Calu3 (cell line): ENCODE measurements at regions not wholly inside any gene's neighbourhood (a gene's known extent, or its start where the extent isn't known, plus 50 kb on each side); places are given as distances from the start of the nearest gene placed in this dataset.

Experiments used
- BruUV-seq: library from RNA; stranded (reverse); fragments of 400-500 nt; replicated peaks from 2 replicates; lab custom pipeline; 2021; lab: Mats Ljungman, UMichigan
- CTCF ChIA-PET: fragments of 300-600 bp; sonication (Branson Sonifier 250); formaldehyde crosslinking; loops from one replicate; lab custom pipeline; 2022; ENCODE audit warnings: antibody characterized with exemption; lab: Charles Lee
- DNase-seq: peaks from one replicate; pipeline ENCODE4 v3.0.0; 2022
- H3K27ac Mint-ChIP-seq: one replicate; pipeline ENCODE4 v1.8.0; 2022; ENCODE audit warnings: mixed read lengths; ENCODE audit not compliant: unreplicated experiment
- H3K27me3 Mint-ChIP-seq: one replicate; pipeline ENCODE4 v1.8.0; 2022; ENCODE audit warnings: mixed read lengths; ENCODE audit not compliant: unreplicated experiment
- H3K36me3 Mint-ChIP-seq: one replicate; pipeline ENCODE4 v1.8.0; 2022; ENCODE audit warnings: mild to moderate bottlenecking, moderate library complexity, mixed read lengths; ENCODE audit not compliant: insufficient read depth, unreplicated experiment
- H3K4me1 Mint-ChIP-seq: one replicate; pipeline ENCODE4 v1.8.0; 2022; ENCODE audit warnings: mild to moderate bottlenecking, low read depth, mixed read lengths; ENCODE audit not compliant: unreplicated experiment
- H3K4me3 Mint-ChIP-seq: one replicate; pipeline ENCODE4 v1.8.0; 2022; ENCODE audit warnings: mild to moderate bottlenecking, low read depth, moderate library complexity, mixed read lengths; ENCODE audit not compliant: unreplicated experiment
- H3K9me3 Mint-ChIP-seq: one replicate; pipeline ENCODE4 v1.8.0; 2022; ENCODE audit warnings: low read depth, mixed read lengths; ENCODE audit not compliant: unreplicated experiment
- intact Hi-C: fragments of 100-400 bp; cut with micrococcal nuclease; formaldehyde crosslinking; loops from one replicate; pipeline ENCODE4 v1.10.0; 2022; ENCODE audit not compliant: unreplicated experiment
- TF ChIP-seq, protein P1 (sequence below): fragments of 200-600 bp; IDR thresholded peaks from one replicate; pipeline ENCODE4 v1.8.0; 2022; ENCODE audit warnings: antibody characterized with exemption; ENCODE audit not compliant: unreplicated experiment

DNA sequence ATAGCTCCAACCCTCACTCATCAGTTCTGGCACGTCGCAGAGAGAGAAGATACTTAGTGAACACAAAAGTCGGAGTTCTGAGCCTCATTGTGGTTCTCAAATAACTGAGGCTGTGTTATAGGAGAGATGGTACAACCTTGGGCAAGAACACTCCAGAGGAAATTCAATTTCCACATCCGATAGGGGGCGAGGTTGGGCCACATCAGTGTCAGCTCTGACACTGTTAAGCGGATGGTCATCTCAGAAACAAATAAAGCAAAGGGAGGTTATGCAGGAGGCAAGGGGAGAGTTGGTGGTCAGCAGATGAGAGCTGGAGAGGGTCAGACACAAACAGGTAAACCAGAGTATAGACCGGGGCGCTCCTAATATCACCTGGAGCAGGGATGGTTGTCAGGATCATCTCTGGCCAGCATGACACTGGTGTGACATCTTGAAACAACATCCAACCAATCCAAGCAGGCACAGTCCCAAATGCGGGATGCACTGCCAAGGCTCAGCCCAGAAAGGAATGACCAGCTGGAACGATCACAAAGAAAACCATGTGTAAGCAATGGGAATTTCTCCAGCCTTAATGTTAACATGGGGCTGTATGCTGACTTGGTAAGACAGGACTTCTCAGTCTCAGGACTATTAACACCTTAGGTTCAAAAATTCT is 331.8 kb downstream of the HACE1 start:
- Mint-ChIP-seq H3K27ac (no peak overlapping the region), H3K36me3 (peaks cover 11% of the 10 kb centered on the region), H3K9me3 (no peaks in the 10 kb centered on the region), H3K4me1 (peaks cover 26% of the 10 kb centered on the region), H3K4me3 (no peak overlapping the region), H3K27me3 (no peaks in the 10 kb centered on the region)
- CTCF ChIA-PET = interaction anchor here (0.6 kb wide), 1 partner anchor 724 kb away, joined by 3 read pairs; no protein-coding TSS in a partner anchor
- TF ChIP-seq, protein P1, sequence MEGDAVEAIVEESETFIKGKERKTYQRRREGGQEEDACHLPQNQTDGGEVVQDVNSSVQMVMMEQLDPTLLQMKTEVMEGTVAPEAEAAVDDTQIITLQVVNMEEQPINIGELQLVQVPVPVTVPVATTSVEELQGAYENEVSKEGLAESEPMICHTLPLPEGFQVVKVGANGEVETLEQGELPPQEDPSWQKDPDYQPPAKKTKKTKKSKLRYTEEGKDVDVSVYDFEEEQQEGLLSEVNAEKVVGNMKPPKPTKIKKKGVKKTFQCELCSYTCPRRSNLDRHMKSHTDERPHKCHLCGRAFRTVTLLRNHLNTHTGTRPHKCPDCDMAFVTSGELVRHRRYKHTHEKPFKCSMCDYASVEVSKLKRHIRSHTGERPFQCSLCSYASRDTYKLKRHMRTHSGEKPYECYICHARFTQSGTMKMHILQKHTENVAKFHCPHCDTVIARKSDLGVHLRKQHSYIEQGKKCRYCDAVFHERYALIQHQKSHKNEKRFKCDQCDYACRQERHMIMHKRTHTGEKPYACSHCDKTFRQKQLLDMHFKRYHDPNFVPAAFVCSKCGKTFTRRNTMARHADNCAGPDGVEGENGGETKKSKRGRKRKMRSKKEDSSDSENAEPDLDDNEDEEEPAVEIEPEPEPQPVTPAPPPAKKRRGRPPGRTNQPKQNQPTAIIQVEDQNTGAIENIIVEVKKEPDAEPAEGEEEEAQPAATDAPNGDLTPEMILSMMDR = no peak
- intact Hi-C loops = loop anchor here (1.0 to 5.0 kb wide), 3 partner anchors 201 to 516 kb away; no protein-coding TSS in a partner anchor
- no TSS peak for BruUV-seq
- DNase-seq = peak; percentile 36

DNA sequence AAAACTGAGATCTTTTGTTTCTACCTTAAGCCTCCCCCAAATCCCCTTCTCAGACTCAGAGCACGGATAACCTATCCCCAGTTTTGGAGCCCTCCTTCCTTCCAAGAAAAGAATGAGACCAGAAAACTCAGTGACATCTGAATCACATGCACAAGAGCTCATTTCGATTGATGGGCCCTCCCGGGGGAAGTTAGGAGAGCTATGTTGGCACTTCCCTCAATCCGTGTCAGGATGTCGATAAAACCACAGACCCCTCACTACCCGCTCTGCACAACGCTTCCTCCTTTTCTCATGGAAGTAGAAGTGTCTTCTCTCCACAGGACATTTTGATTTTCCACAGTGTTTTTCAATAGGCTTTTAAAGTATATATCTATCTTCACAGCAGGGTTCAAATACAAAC is 332.4 kb downstream of the HACE1 start:
- Mint-ChIP-seq H3K36me3 (peaks cover 11% of the 10 kb centered on the region), H3K4me1 (peaks cover 26% of the 10 kb centered on the region), H3K4me3 (no peak overlapping the region), H3K27me3 (no peaks in the 10 kb centered on the region), H3K27ac (no peak overlapping the region), H3K9me3 (no peaks in the 10 kb centered on the region)
- no TSS peak for BruUV-seq
- TF ChIP-seq, protein P1 = no peak
- no peak for DNase-seq
- intact Hi-C loops = loop anchor here (1.0 to 5.0 kb wide), 3 partner anchors 200 to 515 kb away; no protein-coding TSS in a partner anchor
- CTCF ChIA-PET = interaction anchor here (0.6 to 1.4 kb wide), 2 partner anchors 7 to 723 kb away, joined by 3 read pairs; no protein-coding TSS in a partner anchor

DNA sequence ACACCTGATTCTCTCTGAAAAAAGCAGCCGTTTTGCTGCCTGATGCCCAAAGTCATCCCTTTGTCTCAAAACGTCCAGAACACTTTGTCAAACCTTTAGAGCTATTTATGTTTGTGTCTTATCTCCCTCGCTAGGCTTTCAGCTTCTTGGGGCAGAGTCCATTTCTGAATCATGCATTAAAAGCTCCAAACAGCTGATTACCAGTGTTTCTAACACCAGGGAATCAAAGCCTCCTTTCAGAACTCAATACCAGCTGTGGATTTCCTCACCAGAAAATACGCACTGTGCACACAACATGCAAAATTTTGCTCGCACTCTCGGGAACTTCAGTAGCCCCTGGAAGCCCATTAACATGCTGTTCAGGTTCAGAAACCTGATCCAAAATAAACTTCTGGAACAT is 333.3 kb downstream of the HACE1 start:
- intact Hi-C loops = loop anchor here (5.0 kb wide), 2 partner anchors 199 to 514 kb away; no protein-coding TSS in a partner anchor
- BruUV-seq = no TSS peak
- no peaks in the 10 kb centered on the region for H3K27me3 Mint-ChIP-seq
- no peaks in the 10 kb centered on the region for H3K9me3 Mint-ChIP-seq
- H3K36me3 Mint-ChIP-seq = peaks cover 11% of the 10 kb centered on the region
- H3K27ac Mint-ChIP-seq = no peak overlapping the region
- CTCF ChIA-PET = interaction anchor here (0.7 to 1.4 kb wide), 5 partner anchors 8 to 1677 kb away, joined by 3 to 4 read pairs (median 3); no protein-coding TSS in a partner anchor
- TF ChIP-seq, protein P1 = no peak
- peak overlapping the region; percentile 66 for H3K4me3 Mint-ChIP-seq
- H3K4me1 Mint-ChIP-seq = peaks cover 26% of the 10 kb centered on the region
- DNase-seq = peak; percentile 5

DNA sequence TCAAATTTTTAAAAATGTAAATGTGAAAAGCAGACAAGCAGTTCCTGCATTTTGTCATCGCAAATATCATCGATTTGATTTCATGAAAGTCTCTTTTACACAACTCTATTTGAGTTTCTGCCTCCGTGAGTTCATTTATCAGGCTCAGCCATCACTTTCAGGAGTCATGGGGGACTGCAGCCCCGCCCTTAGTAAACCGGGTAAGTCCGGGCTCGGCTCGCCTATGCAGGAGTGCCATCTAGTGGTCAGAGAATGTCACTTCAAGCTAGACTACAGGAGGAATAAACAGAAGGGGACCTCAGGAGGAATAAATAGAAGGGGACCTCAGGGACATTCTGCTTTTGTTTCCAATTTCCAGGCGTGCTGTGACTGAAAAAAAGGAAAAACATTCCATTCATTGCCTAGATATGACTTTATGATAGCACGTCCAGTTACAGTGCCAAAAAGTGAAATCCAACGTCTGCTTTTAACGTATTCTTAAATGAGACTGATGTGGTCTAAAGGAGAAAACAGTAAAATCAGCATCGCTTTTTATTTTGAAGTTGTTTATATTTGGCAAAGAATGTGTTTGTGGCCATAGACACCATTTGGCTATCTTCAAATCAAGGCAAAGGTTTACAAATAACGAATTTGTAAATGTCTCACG is 333.9 kb downstream of the HACE1 start:
- Mint-ChIP-seq H3K36me3 (peaks cover 11% of the 10 kb centered on the region), H3K4me1 (peaks cover 26% of the 10 kb centered on the region), H3K9me3 (no peaks in the 10 kb centered on the region), H3K27ac (peak overlapping the region; percentile 24), H3K27me3 (no peaks in the 10 kb centered on the region), H3K4me3 (peak overlapping the region; percentile 66)
- peak; percentile 76 for DNase-seq
- no TSS peak for BruUV-seq
- CTCF ChIA-PET = interaction anchor here (0.7 to 1.4 kb wide), 4 partner anchors 9 to 1676 kb away, joined by 3 to 4 read pairs (median 3); no protein-coding TSS in a partner anchor
- TF ChIP-seq, protein P1 = peak; percentile 73
- intact Hi-C loops = loop anchor here (5.0 kb wide), 2 partner anchors 198 to 513 kb away; no protein-coding TSS in a partner anchor
